Adrenal gland (tissue), 5 donors: ENCODE measurements at regions not wholly inside any gene's neighbourhood (a gene's known extent, or its start where the extent isn't known, plus 50 kb on each side); places are given as distances from the start of the nearest gene placed in this dataset.

Experiments
- CTCF ChIP-seq, 6 experiments: fragments of 450-650 bp in 4 of 6; fragments of 200-600 bp in 2 of 6; sonication (generic) in 1 of 6; IDR thresholded peaks; 1 replicate in 5 of 6; 2 replicates in 1 of 6; pipeline versions ENCODE4 v1.5.1 to v1.8.0; 2016 to 2021; ENCODE audit warnings: antibody characterized with exemption in 6 of 6, mild to moderate bottlenecking in 2 of 6, moderate library complexity in 1 of 6
- POLR2A ChIP-seq, 2 donors: fragments of 450-650 bp; IDR thresholded peaks; one replicate each; pipeline ENCODE4 v1.6.1; 2017; ENCODE audit warnings: antibody characterized with exemption in 2 of 2, mild to moderate bottlenecking in 2 of 2, moderate library complexity in 1 of 2
- donor health status: DM: no; HTN: no; CAD: no.

- TF ChIP-seq CTCF (IDR thresholded peaks at IDR 0.05) (no peak), POLR2A (IDR thresholded peaks at IDR 0.05) (no peak)
Measured at GRCh38 chr9:129235041-129235930, 57.2 kb upstream of the IER5L start.
